GM19240 (cell line): ENCODE measurements at regions not wholly inside any gene's neighbourhood (a gene's known extent, or its start where the extent isn't known, plus 50 kb on each side); places are given as distances from the start of the nearest gene placed in this dataset.

Experiments used
- DNase-seq: peaks from one replicate; pipeline ENCODE4 v3.0.0; 2011; ENCODE audit warnings: low spot score; ENCODE audit not compliant: insufficient read length

- no peak for DNase-seq
Observed at GRCh38 chr18:10301831-10302483, 152.5 kb upstream of the APCDD1 start.

- DNase-seq = no peak
Observed at GRCh38 chr18:10303171-10303570, 151.3 kb upstream of the APCDD1 start.

DNA sequence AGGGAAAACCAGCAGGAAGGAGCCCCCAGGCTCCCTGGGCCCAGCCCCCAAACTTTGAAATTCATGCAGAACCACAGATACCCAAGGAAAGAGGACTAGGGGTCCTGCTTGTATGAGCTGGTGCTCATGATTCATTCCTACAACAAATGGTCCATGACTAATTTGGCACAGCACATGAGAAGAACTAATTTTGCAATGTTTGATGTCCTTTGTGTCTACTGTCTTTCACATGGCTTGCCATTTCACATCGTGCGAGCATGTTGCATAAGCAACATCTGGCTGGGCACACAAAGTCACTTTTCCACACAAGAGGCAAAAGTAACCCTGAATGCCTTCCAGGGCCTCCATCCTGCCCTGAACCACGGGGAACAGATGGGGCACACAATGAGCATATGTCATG is 149.6 kb upstream of the APCDD1 start:
- no peak for DNase-seq

DNA sequence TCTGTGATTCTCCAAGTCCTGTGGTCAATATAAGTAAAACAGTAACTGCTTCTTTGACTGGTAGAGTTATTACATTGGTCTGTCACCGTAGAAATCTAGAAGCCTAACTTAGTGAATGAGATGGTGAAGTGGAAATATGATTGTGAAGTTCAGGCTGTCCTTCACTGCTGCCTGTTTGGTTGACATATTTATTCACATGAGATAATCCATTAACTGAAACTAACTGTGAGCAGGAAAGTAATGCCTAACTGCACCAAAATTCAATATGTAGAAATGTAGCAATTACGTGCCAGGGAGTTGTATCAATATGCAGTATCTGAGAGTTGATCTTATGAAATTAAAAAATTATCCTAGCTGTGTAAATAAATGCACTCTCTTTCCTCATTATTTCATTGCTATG is 147.7 kb upstream of the APCDD1 start:
- DNase-seq = no peak

DNA sequence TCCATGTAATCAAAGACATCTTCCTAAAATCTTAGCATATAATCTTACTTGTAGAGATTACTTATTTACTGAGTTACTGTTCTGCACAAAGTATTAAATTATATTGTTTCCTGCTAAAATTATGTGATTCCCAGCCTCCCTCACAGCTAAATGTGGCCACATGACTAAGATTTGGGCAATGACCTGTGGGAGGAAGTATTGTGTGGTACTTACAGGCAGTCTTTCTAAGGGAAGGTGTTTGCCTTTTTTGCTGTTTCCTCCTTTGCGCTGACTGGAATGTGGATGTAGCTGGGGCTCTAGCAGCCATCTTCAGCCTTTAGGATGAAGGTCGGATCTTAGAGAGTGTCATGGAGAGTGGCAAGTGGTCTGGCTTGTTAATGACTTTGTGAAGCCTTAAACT is 146.3 kb upstream of the APCDD1 start:
- DNase-seq = no peak

GRCh38 chr18:10310626-10311025 is 143.8 kb upstream of the APCDD1 start:
- DNase-seq = no peak

GRCh38 chr18:10312326-10313015 is 142.0 kb upstream of the APCDD1 start:
- no peak for DNase-seq

- no peak for DNase-seq
Observed at GRCh38 chr18:10313016-10313342, 141.5 kb upstream of the APCDD1 start.

GRCh38 chr18:10314066-10314465 is 140.4 kb upstream of the APCDD1 start:
- no peak for DNase-seq

- DNase-seq = no peak
Observed at GRCh38 chr18:10315522-10315921, 138.9 kb upstream of the APCDD1 start.

- no peak for DNase-seq
Observed at GRCh38 chr18:10316778-10317177, 137.7 kb upstream of the APCDD1 start.

GRCh38 chr18:10317864-10318690 is 136.4 kb upstream of the APCDD1 start:
- DNase-seq = no peak

- no peak for DNase-seq
Observed at GRCh38 chr18:10318691-10318970, 135.8 kb upstream of the APCDD1 start.

- no peak for DNase-seq
Observed at GRCh38 chr18:10319026-10319425, 135.4 kb upstream of the APCDD1 start.

DNA sequence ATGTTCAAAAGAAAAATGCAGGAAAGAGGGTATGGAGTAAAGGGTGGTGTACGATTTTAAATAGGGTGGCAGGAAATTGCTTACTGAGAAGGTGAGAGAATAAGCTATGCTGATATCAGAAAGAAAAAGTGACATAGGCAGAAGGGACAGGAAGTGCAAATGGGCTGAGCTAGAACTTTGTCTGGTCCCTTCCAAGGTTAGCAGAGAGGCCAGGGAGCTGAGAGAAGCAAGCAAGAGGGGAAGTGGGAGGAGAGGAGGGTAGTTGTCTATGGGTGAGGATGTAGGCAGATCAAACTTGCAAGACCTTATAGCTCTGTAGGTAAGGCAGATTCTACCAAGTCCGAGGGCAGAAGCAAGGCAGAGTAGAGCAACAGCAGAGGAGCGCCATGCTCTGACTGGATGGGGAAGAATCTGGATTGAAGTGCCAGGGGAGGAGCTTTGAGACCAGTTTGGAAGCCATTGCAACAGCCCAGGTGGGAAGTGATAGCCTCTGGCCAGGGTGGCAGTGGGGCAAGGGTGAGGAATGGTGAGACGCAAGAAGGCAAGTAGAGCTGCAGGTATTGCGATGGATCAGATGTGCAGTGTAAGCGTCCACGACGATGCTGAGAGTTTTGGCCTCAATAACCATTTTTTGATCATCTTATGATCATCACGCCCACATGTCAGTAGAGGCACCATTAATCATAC is 134.4 kb upstream of the APCDD1 start:
- DNase-seq = no peak

GRCh38 chr18:10320791-10321190 is 133.6 kb upstream of the APCDD1 start:
- no peak for DNase-seq

- DNase-seq = no peak
Observed at GRCh38 chr18:10321576-10321975, 132.9 kb upstream of the APCDD1 start.

DNA sequence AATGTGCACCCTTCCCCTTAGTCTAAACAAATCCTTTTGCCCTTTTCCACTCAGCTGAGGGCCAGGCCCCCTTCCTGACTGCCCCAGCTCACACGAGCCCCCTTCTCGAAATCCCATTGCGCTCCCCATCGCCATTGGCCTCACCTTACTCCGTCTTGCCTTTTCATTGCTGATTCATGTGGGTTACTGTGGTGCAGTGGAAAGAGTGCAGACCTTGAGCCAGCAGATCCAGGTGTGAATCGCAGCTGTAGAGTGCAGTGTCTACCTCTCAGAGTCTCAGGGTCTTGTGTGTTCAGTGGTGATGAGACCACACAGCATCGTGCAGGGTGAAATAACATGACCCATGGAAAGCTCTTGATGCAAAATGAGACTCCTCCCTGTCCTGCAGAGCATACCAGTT is 132.4 kb upstream of the APCDD1 start:
- no peak for DNase-seq

DNA sequence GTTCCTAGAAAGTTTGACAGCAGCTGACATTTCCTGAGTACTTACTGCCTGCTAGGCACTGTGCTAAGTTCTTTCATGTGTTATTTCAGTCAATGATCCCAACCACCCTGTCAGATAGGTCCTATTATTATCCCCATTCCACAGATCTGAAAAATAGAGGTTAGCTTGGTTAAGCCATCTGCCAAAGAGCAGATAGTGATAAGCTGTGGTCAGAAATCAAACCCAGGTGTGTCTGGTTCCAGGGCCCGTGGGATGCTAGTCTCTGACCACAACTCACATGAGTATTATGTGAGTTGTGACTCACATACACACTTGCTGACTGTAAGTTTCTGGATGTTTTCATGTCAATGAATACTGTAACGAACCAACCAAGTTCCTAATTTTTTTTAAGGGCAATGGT is 132.0 kb upstream of the APCDD1 start:
- no peak for DNase-seq

- no peak for DNase-seq
Observed at GRCh38 chr18:10329101-10329500, 125.3 kb upstream of the APCDD1 start.

GRCh38 chr18:10330428-10330827 is 124.0 kb upstream of the APCDD1 start:
- DNase-seq = no peak

- DNase-seq = no peak
Observed at GRCh38 chr18:10332452-10332851, 122.0 kb upstream of the APCDD1 start.
